ENCODE measurements at regions not wholly inside any gene's neighbourhood (a gene's known extent, or its start where the extent isn't known, plus 50 kb on each side); places are given as distances from the start of the nearest gene placed in this dataset.

DNA sequence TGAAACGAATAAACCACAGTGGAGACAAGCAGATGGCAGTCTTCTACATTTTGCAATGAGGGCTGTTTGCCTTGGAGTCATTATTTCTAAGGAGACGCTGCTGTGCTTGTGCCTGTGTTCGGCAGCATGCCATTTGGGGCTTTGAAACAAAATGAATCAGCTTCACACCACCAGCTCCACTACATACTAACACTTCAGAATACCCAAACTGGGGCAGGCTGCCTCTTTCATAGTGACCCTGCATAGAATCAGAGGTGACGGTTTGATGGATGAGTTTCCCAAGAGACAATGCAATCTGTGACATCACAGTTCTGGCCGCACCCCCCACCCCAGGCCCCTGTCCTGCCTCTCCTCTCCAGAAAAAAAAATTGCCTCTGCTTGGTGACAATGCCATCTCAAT is 57.1 kb upstream of the MID1 start:
- TF ChIP-seq, protein P1, sequence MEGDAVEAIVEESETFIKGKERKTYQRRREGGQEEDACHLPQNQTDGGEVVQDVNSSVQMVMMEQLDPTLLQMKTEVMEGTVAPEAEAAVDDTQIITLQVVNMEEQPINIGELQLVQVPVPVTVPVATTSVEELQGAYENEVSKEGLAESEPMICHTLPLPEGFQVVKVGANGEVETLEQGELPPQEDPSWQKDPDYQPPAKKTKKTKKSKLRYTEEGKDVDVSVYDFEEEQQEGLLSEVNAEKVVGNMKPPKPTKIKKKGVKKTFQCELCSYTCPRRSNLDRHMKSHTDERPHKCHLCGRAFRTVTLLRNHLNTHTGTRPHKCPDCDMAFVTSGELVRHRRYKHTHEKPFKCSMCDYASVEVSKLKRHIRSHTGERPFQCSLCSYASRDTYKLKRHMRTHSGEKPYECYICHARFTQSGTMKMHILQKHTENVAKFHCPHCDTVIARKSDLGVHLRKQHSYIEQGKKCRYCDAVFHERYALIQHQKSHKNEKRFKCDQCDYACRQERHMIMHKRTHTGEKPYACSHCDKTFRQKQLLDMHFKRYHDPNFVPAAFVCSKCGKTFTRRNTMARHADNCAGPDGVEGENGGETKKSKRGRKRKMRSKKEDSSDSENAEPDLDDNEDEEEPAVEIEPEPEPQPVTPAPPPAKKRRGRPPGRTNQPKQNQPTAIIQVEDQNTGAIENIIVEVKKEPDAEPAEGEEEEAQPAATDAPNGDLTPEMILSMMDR (conservative IDR thresholded peaks at IDR 0.05; ENCODE audit: low read length), result no peak
- no peak for TF ChIP-seq EZH2phosphoT487 (IDR thresholded peaks at IDR 0.05; ENCODE audit: borderline replicate concordance)
